OCI-LY1 (cell line): ENCODE measurements at regions not wholly inside any gene's neighbourhood (a gene's known extent, or its start where the extent isn't known, plus 50 kb on each side); places are given as distances from the start of the nearest gene placed in this dataset.

Source experiments
- H2AFZ ChIP-seq: fragments of 200-600 bp; sonication (generic), shearing (Covaris generic); 2 replicates; pipeline ENCODE4 v1.6.0; 2014; ENCODE audit warnings: antibody characterized with exemption, mild to moderate bottlenecking, low read length
- H3F3A ChIP-seq: fragments of 200-600 bp; sonication (generic), shearing (Covaris generic); 2 replicates; pipeline ENCODE4 v1.6.0; 2014; ENCODE audit warnings: mild to moderate bottlenecking, antibody characterized with exemption, low read length, moderate library complexity; ENCODE audit not compliant: insufficient read depth
- H3K27ac ChIP-seq: fragments of 200-600 bp; sonication (generic); 2 replicates; pipeline ENCODE4 v1.5.1; 2014; ENCODE audit warnings: low read length, mixed run types, mild to moderate bottlenecking, low read depth; ENCODE audit not compliant: poor library complexity, severe bottlenecking
- H3K27me3 ChIP-seq: fragments of 200-600 bp; sonication (generic); 2 replicates; pipeline ENCODE4 v1.6.0; 2014; ENCODE audit warnings: antibody characterized with exemption, mild to moderate bottlenecking, low read length, moderate library complexity; ENCODE audit not compliant: insufficient read depth
- H3K36me3 ChIP-seq: fragments of 200-600 bp; sonication (generic); 2 replicates; pipeline ENCODE4 v1.6.1; 2014; ENCODE audit warnings: mild to moderate bottlenecking, antibody characterized with exemption, low read length, moderate library complexity, mixed read lengths; ENCODE audit not compliant: insufficient read depth
- H3K4me1 ChIP-seq: fragments of 200-600 bp; sonication (generic); 2 replicates; pipeline ENCODE4 v1.5.1; 2014; ENCODE audit warnings: mild to moderate bottlenecking, low read length, moderate library complexity; ENCODE audit not compliant: insufficient read depth, severe bottlenecking
- H3K4me2 ChIP-seq: fragments of 200-600 bp; sonication (generic), shearing (Covaris generic); 2 replicates; pipeline ENCODE4 v1.6.1; 2014; ENCODE audit warnings: low read length
- H3K4me3 ChIP-seq: fragments of 200-600 bp; sonication (generic); 2 replicates; pipeline ENCODE4 v1.5.1; 2014; ENCODE audit warnings: low read length, low read depth, mild to moderate bottlenecking, mixed read lengths; ENCODE audit not compliant: poor library complexity, severe bottlenecking
- H3K79me2 ChIP-seq: fragments of 200-600 bp; shearing (Covaris generic); 2 replicates; pipeline ENCODE4 v1.6.1; 2016; ENCODE audit warnings: mixed run types, low read length, mixed read lengths; ENCODE audit not compliant: insufficient read depth
- H3K9ac ChIP-seq: fragments of 200-600 bp; sonication (generic), shearing (Covaris generic); 2 replicates; pipeline ENCODE4 v1.6.1; 2014; ENCODE audit warnings: mild to moderate bottlenecking, low read length, mixed read lengths
- H3K9me2 ChIP-seq: fragments of 200-600 bp; sonication (generic), shearing (Covaris generic); 2 replicates; pipeline ENCODE4 v1.6.1; 2014; ENCODE audit warnings: low read depth, mild to moderate bottlenecking, low read length, mixed read lengths
- H3K9me3 ChIP-seq: fragments of 200-600 bp; shearing (Covaris generic); 2 replicates; pipeline ENCODE4 v1.6.1; 2014; ENCODE audit warnings: low read length, mixed read lengths
- H4K20me1 ChIP-seq: fragments of 200-600 bp; sonication (generic), shearing (Covaris generic); 2 replicates; pipeline ENCODE4 v1.6.0; 2016; ENCODE audit warnings: mild to moderate bottlenecking, low read length; ENCODE audit not compliant: insufficient read depth
- EZH2 ChIP-seq: fragments of 200-600 bp; sonication (generic), shearing (Covaris generic); IDR thresholded peaks from 2 replicates; pipeline ENCODE4 v1.8.0; 2017; ENCODE audit warnings: borderline replicate concordance, mixed run types, mild to moderate bottlenecking, antibody characterized with exemption, low read length, moderate library complexity, mixed read lengths
- TF ChIP-seq, protein P1 (sequence below): fragments of 200-600 bp; sonication (generic), shearing (Covaris generic); IDR thresholded peaks from 2 replicates; pipeline ENCODE4 v1.5.1; 2017; ENCODE audit warnings: mild to moderate bottlenecking, antibody characterized with exemption, low read length, moderate library complexity, mixed read lengths

DNA sequence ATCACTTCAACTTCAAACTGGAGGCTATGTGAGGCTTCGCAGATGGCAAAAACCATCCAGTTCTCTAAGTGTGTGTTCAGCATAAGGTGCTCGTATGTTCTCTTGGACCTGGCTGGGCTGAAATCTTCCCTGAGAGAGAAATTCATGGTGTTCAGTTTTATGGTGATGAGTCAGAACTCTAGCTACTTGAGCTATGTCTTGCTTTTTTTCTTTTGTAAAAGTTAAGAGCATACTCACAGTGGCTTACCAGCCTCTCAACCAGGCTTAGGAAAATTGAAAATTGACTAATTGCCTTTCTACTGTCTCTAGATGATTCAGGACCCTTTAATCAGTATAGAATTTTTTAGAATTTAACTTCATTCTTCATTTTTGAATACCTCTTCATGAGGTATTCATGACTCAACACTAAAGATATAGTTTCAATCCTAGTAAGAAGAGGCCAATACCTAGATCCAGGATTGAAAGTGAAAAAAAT, 617.5 kb downstream of the TBL1XR1 start:
- Histone ChIP-seq H4K20me1 (no peaks in the 10 kb centered on the region), H2AFZ (no peak overlapping the region), H3F3A (no peaks in the 10 kb centered on the region), H3K9me2 (no peaks in the 10 kb centered on the region), H3K27ac (no peak overlapping the region), H3K4me3 (no peak overlapping the region), H3K4me1 (no peaks in the 10 kb centered on the region), H3K27me3 (no peaks in the 10 kb centered on the region), H3K4me2 (no peak overlapping the region), H3K9me3 (no peaks in the 10 kb centered on the region), H3K36me3 (no peaks in the 10 kb centered on the region), H3K9ac (no peak overlapping the region), H3K79me2 (no peaks in the 10 kb centered on the region)
- no peak for TF ChIP-seq EZH2
- TF ChIP-seq, protein P1, sequence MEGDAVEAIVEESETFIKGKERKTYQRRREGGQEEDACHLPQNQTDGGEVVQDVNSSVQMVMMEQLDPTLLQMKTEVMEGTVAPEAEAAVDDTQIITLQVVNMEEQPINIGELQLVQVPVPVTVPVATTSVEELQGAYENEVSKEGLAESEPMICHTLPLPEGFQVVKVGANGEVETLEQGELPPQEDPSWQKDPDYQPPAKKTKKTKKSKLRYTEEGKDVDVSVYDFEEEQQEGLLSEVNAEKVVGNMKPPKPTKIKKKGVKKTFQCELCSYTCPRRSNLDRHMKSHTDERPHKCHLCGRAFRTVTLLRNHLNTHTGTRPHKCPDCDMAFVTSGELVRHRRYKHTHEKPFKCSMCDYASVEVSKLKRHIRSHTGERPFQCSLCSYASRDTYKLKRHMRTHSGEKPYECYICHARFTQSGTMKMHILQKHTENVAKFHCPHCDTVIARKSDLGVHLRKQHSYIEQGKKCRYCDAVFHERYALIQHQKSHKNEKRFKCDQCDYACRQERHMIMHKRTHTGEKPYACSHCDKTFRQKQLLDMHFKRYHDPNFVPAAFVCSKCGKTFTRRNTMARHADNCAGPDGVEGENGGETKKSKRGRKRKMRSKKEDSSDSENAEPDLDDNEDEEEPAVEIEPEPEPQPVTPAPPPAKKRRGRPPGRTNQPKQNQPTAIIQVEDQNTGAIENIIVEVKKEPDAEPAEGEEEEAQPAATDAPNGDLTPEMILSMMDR: no peak

DNA sequence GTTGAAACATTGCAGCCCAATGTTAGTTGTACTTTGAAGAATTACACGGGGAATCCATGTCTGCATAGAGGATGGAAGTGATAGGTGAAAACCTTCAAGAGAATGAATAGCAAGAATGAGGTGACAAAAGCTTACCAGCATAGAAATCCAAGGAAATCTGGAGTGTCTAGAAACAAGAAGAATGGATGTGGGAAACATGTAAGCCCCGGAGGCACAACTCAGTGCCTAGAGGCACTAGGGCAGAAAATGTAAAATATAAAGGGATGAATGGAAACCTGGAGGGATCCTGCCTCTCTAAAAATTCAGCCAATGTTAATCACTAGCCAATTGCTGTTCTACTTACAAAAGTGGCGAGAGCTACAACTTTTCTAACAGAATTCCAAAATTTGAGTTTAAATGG, 619.0 kb downstream of the TBL1XR1 start:
- Histone ChIP-seq H3K27ac (no peak overlapping the region), H3F3A (no peaks in the 10 kb centered on the region), H3K4me3 (no peak overlapping the region), H3K36me3 (no peaks in the 10 kb centered on the region), H2AFZ (no peak overlapping the region), H3K9ac (no peak overlapping the region), H3K4me1 (no peaks in the 10 kb centered on the region), H3K27me3 (no peaks in the 10 kb centered on the region), H3K9me2 (no peaks in the 10 kb centered on the region), H3K9me3 (no peaks in the 10 kb centered on the region), H3K4me2 (no peak overlapping the region), H3K79me2 (no peaks in the 10 kb centered on the region), H4K20me1 (no peaks in the 10 kb centered on the region)
- TF ChIP-seq EZH2: no peak
- TF ChIP-seq, protein P1: no peak

DNA sequence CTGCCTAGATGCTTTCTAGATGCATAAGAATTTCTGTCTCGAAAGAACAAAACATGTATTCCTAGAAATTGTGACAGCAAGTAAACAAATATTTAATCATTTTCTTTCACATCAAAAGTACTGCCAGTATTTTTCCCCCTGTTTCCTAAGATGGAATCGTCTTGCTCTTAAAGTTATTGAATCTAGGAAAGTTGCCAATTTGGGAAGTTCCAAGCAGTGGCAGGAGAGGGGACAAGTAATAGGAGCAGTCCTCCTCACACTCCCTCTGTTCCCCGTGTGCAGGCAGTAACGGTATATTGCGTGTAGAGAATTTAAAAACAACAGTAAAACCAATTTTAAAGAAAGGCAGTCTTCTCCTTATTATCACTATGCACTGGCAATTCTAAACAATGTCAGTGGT, 619.8 kb downstream of the TBL1XR1 start:
- Histone ChIP-seq H3K9me2 (no peaks in the 10 kb centered on the region), H3K79me2 (no peaks in the 10 kb centered on the region), H3K4me1 (no peaks in the 10 kb centered on the region), H3K27ac (no peak overlapping the region), H3K9me3 (no peaks in the 10 kb centered on the region), H3K4me3 (no peak overlapping the region), H4K20me1 (no peaks in the 10 kb centered on the region), H3K27me3 (no peaks in the 10 kb centered on the region), H3K4me2 (no peak overlapping the region), H3K36me3 (no peaks in the 10 kb centered on the region), H3F3A (no peaks in the 10 kb centered on the region), H3K9ac (no peak overlapping the region), H2AFZ (no peak overlapping the region)
- TF ChIP-seq EZH2: no peak
- TF ChIP-seq, protein P1: no peak
